DMS53 (cell line): ENCODE measurements at regions not wholly inside any gene's neighbourhood (a gene's known extent, or its start where the extent isn't known, plus 50 kb on each side); places are given as distances from the start of the nearest gene placed in this dataset.
"Not testable (repeated sequence)": the region's sequence is repeated elsewhere in the genome, so short reads cannot be mapped to it uniquely, and the experiment has no call there.

Experiments used
- DNase-seq: peaks from one replicate; lab custom pipeline; 2025; lab: John Stamatoyannopoulos, UW

GRCh38 chr4:114249561-114249960, 270.1 kb upstream of the ARSJ start:
- DNase-seq: no peak

- DNase-seq: no peak
Observed at GRCh38 chr4:114249976-114250375, 270.5 kb upstream of the ARSJ start.

GRCh38 chr4:114250439-114250891, 271.0 kb upstream of the ARSJ start:
- no peak for DNase-seq

DNA sequence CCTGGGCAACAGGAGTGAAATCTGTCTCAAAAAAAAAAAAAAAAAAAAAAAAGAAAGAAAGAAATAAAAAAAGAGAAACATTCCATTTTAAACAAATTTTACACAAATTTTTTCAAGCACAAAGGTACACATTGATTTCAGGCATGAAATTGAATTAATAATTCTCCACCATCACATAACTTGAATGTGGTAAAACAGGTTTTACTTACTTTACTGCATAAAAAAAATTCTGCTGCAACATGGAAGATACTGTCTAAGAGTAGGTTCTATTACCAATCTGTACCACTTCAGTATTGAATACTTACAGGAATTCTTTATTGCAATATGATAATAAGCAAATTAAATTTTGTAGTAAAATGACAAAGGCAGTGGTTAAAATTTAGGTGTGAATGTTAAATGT, 271.6 kb upstream of the ARSJ start:
- DNase-seq: peak; percentile 21

DNA sequence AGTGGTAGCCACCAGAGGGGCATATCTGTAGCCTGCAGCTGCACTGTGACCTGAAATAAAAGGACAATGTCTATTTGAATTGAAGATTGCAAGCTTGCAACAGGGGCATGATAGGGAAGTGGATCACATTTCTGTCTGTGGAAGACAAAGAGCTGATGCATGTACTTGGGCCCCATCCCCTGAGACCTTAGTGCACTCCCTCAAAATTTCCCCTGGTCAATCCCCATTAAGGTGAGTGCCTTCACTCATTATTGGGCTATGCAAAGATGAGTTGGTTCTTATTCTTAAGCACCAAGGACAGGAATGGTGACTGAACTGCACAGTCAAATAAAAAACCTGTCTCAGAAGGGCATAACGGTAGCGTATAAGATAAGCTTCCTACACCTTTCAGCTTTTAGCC, 273.1 kb upstream of the ARSJ start:
- no peak for DNase-seq

GRCh38 chr4:114257501-114257900, 278.1 kb upstream of the ARSJ start:
- DNase-seq: no peak

GRCh38 chr4:114262421-114262820, 283.0 kb upstream of the ARSJ start:
- DNase-seq: not testable (repeated sequence)

GRCh38 chr4:114263233-114263632, 283.8 kb upstream of the ARSJ start:
- peak; percentile 33 for DNase-seq

DNA sequence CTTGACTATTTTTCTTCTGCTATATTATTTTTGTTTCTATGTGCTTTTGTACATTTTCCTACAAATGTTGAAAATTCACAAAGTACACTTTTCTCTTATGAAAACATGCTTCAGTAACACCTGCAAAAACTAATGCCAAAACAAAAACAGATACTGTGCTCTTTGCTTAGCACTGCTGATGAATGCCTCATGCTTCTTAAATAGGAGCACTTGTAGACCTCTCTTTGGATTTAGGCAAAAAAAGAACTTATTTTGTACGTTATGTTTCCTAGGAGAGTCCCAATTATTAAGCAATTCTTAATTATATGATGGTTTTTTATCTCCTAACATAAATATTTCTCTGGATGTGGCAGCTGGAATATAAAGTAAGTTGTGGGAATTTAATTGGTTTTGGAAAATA, 285.0 kb upstream of the ARSJ start:
- no peak for DNase-seq

GRCh38 chr4:114264877-114265291, 285.4 kb upstream of the ARSJ start:
- DNase-seq: no peak

DNA sequence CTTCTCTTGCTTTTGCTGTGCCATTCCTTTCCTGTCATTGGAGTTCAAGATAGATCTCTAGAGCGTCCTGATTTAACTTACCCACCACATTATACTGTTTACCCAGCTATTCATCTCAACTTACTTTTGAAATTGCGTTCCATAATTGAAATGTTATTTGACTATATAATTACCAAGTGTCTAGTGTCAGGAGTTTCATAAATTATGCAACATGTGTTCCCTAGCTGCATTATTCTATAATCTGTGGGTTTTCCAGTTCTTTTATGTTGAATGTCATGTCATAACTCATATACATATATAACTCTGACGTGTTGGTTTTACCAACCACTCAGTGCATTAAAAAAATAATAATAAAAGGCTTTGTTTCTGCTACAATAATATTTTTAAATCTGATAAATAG, 285.9 kb upstream of the ARSJ start:
- DNase-seq: no peak

DNA sequence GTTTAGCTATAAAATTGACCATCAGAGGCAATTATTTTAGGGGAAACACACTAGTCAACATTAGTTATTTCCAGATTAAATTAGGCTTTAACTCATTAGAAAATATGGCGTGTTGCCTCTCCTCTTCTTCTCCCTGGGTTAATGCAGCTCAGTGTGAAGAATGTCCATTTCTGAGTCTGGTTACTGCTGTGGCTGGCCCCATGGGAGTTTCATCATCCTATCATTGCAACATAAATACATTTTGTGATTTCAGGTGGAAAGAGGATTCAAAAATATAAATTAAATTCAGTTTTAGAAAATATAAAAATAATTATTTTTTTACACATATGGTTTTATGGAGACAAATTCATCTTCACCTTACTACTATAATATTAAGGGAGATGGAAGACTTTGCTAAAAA, 288.5 kb upstream of the ARSJ start:
- no peak for DNase-seq

GRCh38 chr4:114271031-114271430, 291.6 kb upstream of the ARSJ start:
- no peak for DNase-seq

DNA sequence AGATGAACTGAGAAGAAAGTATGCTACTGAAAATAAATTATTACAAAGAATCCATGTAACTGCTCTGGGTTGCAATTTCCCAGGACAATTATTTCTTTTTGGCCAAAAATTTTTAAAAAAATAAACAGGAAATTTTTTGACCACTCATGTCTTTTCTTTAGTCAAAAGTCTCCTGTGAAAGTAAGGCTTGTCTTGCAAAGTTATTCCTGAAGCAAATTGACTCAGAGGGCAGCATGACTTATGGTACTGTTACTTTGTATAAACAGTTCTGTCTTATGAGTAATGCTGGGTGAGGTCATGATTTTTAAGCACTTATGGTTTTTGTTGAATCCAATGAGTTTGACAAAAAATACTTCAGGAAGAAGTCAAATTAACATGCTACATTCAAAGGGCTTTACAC, 292.8 kb upstream of the ARSJ start:
- DNase-seq: peak; percentile 29

DNA sequence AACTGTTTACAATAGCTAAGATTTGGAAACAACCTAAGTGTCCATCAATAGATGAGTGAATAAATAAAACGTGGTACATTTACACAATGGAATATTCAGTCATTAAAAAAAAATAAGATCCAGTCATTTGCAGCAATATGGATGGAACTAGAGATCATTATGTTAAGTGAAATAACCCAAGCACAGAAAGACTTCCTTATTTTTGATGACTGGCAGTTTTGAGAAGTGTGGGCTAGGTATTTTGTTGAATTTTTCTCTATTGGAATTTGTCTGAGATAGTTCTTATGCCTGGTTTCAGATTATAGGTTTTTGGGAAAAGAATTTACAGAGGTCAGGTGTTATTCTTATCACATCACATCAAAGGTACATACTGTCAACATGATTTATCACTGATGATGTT, 293.8 kb upstream of the ARSJ start:
- DNase-seq: no peak

DNA sequence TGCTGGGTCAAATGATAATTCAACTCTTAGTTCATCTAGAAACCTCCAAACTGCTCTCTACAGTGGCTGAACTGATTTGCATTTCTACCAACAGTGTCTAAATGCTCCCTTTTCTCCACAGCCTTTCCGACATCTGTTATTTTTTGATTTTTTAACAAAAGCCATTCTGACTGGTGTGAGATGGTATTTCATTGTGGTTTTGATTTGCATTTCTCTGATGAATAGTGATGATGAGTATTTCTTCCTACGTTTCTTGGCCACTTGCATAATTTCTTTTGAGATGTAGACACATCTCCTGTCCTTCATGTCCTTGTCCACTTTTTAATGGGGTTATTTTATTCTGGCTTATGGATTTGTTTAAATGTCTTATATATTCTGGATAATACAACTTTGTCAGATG, 298.2 kb upstream of the ARSJ start:
- no peak for DNase-seq

- no peak for DNase-seq
Observed at GRCh38 chr4:114279066-114279465, 299.6 kb upstream of the ARSJ start.

DNA sequence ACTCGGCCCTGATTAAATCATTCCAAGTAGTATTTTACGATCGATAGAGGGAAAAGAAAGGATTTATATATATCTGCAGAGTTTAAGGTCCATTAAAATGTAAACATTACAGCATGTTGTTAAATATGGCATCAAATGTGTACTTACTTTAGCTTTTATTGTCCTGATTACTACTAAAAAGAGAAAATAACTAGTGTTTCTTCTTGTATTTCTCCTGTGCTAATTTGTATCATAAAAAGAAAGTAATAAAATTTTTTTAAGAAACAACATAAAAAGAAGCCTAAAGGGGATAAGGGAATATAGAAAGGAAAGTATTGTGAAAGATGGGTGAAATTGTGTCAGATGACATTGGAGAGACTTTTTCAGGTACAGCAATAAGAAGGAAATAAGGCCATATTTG, 300.3 kb upstream of the ARSJ start:
- no peak for DNase-seq

GRCh38 chr4:114280645-114281044, 301.2 kb upstream of the ARSJ start:
- no peak for DNase-seq

GRCh38 chr4:114281164-114281960, 301.9 kb upstream of the ARSJ start:
- no peak for DNase-seq

DNA sequence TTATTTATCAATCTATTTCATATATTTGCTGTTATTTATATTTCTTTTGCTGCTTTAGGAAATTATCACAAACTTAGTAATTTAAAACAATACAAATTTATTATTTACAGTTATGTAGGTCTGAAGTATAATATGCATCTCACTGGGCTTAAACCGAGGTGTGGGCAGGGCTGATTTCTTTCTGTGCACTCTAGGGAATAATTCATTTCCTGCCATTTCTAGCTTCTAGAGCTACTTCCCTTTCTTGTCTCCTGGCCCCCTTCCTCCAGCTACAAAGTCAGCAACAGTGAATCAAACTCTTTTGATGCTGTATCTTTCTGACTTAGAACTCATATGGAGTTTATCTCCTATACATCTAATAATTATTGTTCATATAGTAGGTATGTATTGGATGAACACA, 303.5 kb upstream of the ARSJ start:
- no peak for DNase-seq

GRCh38 chr4:114284629-114285028, 305.2 kb upstream of the ARSJ start:
- no peak for DNase-seq

GRCh38 chr4:114286262-114286810, 306.9 kb upstream of the ARSJ start:
- no peak for DNase-seq
